H7 (cell line): ENCODE measurements at regions not wholly inside any gene's neighbourhood (a gene's known extent, or its start where the extent isn't known, plus 50 kb on each side); places are given as distances from the start of the nearest gene placed in this dataset.

ENCODE experiments used
- DNase-seq: peaks from one replicate; pipeline ENCODE4 v3.0.0; 2012
- H3K27me3 ChIP-seq: 2 replicates; pipeline ENCODE4 v1.6.0; 2011; ENCODE audit warnings: mild to moderate bottlenecking, low read length; ENCODE audit not compliant: control insufficient read depth, insufficient read depth
- H3K36me3 ChIP-seq: replicated peaks from 2 replicates; pipeline ENCODE4 v1.5.1; 2011; ENCODE audit warnings: low read length; ENCODE audit not compliant: control insufficient read depth, insufficient read depth
- H3K4me3 ChIP-seq: 2 replicates; pipeline ENCODE4 v1.5.1; 2011; ENCODE audit warnings: low read depth, mild to moderate bottlenecking, control low read depth, low read length, moderate library complexity; ENCODE audit not compliant: insufficient read depth

- H3K4me3 ChIP-seq, result no peak overlapping the region
- no peaks in the 10 kb centered on the region for H3K36me3 ChIP-seq
- DNase-seq, result no peak
- H3K27me3 ChIP-seq, result no peaks in the 10 kb centered on the region
Observed at GRCh38 chr4:35100932-35101331, 1143.4 kb downstream of the ARAP2 start.

- no peak for DNase-seq
- no peaks in the 10 kb centered on the region for H3K36me3 ChIP-seq
- H3K27me3 ChIP-seq, result no peaks in the 10 kb centered on the region
- no peak overlapping the region for H3K4me3 ChIP-seq
Observed at GRCh38 chr4:35102066-35102465, 1142.2 kb downstream of the ARAP2 start.

- DNase-seq, result no peak
- H3K27me3 ChIP-seq, result no peaks in the 10 kb centered on the region
- H3K4me3 ChIP-seq, result no peak overlapping the region
- no peaks in the 10 kb centered on the region for H3K36me3 ChIP-seq
Observed at GRCh38 chr4:35105486-35105885, 1138.8 kb downstream of the ARAP2 start.

- no peak for DNase-seq
- Histone ChIP-seq H3K4me3 (no peak overlapping the region), H3K27me3 (no peaks in the 10 kb centered on the region), H3K36me3 (no peaks in the 10 kb centered on the region)
Observed at GRCh38 chr4:35106091-35106734, 1138.1 kb downstream of the ARAP2 start.

GRCh38 chr4:35124106-35124505 is 1120.2 kb downstream of the ARAP2 start:
- Histone ChIP-seq H3K27me3 (no peaks in the 10 kb centered on the region), H3K36me3 (no peaks in the 10 kb centered on the region), H3K4me3 (no peak overlapping the region)
- DNase-seq, result no peak

- Histone ChIP-seq H3K36me3 (no peaks in the 10 kb centered on the region), H3K27me3 (no peaks in the 10 kb centered on the region), H3K4me3 (no peak overlapping the region)
- no peak for DNase-seq
Observed at GRCh38 chr4:35125995-35126712, 1118.2 kb downstream of the ARAP2 start.

GRCh38 chr4:35138449-35138848 is 1105.9 kb downstream of the ARAP2 start:
- DNase-seq, result no peak
- Histone ChIP-seq H3K27me3 (no peaks in the 10 kb centered on the region), H3K4me3 (no peak overlapping the region), H3K36me3 (no peaks in the 10 kb centered on the region)

GRCh38 chr4:35147761-35148160 is 1096.6 kb downstream of the ARAP2 start:
- Histone ChIP-seq H3K36me3 (no peaks in the 10 kb centered on the region), H3K4me3 (no peak overlapping the region), H3K27me3 (no peaks in the 10 kb centered on the region)
- DNase-seq, result no peak

GRCh38 chr4:35151816-35152572 is 1092.3 kb downstream of the ARAP2 start:
- Histone ChIP-seq H3K4me3 (no peak overlapping the region), H3K27me3 (no peaks in the 10 kb centered on the region), H3K36me3 (no peaks in the 10 kb centered on the region)
- DNase-seq, result peak; percentile 6

- no peaks in the 10 kb centered on the region for H3K36me3 ChIP-seq
- H3K4me3 ChIP-seq, result no peak overlapping the region
- no peaks in the 10 kb centered on the region for H3K27me3 ChIP-seq
- DNase-seq, result no peak
Observed at GRCh38 chr4:35163168-35163567, 1081.1 kb downstream of the ARAP2 start.

- no peak for DNase-seq
- H3K36me3 ChIP-seq, result no peaks in the 10 kb centered on the region
- H3K4me3 ChIP-seq, result no peak overlapping the region
- no peaks in the 10 kb centered on the region for H3K27me3 ChIP-seq
Observed at GRCh38 chr4:35164063-35164462, 1080.3 kb downstream of the ARAP2 start.

GRCh38 chr4:35166466-35166865 is 1077.8 kb downstream of the ARAP2 start:
- no peaks in the 10 kb centered on the region for H3K36me3 ChIP-seq
- H3K27me3 ChIP-seq, result no peaks in the 10 kb centered on the region
- H3K4me3 ChIP-seq, result no peak overlapping the region
- no peak for DNase-seq

GRCh38 chr4:35167385-35167784 is 1076.9 kb downstream of the ARAP2 start:
- no peak overlapping the region for H3K4me3 ChIP-seq
- H3K27me3 ChIP-seq, result no peaks in the 10 kb centered on the region
- DNase-seq, result no peak
- no peaks in the 10 kb centered on the region for H3K36me3 ChIP-seq

GRCh38 chr4:35175487-35175886 is 1068.8 kb downstream of the ARAP2 start:
- no peaks in the 10 kb centered on the region for H3K27me3 ChIP-seq
- no peak for DNase-seq
- no peak overlapping the region for H3K4me3 ChIP-seq
- no peaks in the 10 kb centered on the region for H3K36me3 ChIP-seq

GRCh38 chr4:35175894-35176293 is 1068.4 kb downstream of the ARAP2 start:
- no peaks in the 10 kb centered on the region for H3K27me3 ChIP-seq
- H3K36me3 ChIP-seq, result no peaks in the 10 kb centered on the region
- no peak overlapping the region for H3K4me3 ChIP-seq
- DNase-seq, result no peak
